GM23338 (cell line): ENCODE measurements at regions not wholly inside any gene's neighbourhood (a gene's known extent, or its start where the extent isn't known, plus 50 kb on each side); places are given as distances from the start of the nearest gene placed in this dataset.

ENCODE experiments used
- EZH2 ChIP-seq: fragments of 200-600 bp; sonication (generic); IDR thresholded peaks from one replicate; pipeline ENCODE4 v1.8.0; 2017; ENCODE audit warnings: antibody characterized with exemption, mild to moderate bottlenecking, low read depth; ENCODE audit not compliant: unreplicated experiment
- POLR2AphosphoS5 ChIP-seq: IDR thresholded peaks from 2 replicates; pipeline ENCODE4 v1.6.1; 2016; ENCODE audit warnings: antibody characterized with exemption, low read depth

DNA sequence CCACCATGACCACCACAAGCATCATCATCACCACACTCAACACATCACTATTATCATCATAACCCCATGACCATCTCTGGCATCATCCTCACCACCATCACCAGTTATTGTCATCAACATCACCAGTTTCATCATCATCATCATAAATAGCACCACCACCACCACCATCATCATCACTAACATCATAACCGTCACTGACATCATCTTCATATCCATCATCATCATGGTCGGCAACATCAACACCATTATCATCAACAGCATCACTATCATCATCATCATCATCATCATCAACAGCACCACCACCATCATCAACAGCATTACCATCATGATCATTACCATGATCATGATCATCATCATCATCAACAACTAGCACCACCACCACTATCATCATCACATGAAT lies 67.2 kb downstream of the MBD3L1 start:
- TF ChIP-seq POLR2AphosphoS5 (no peak), EZH2 (no peak)
